Left forelimb (tissue), 1 donor: ENCODE measurements at regions not wholly inside any gene's neighbourhood (a gene's known extent, or its start where the extent isn't known, plus 50 kb on each side); places are given as distances from the start of the nearest gene placed in this dataset.

Source experiments
- DNase-seq: peaks from one replicate; pipeline ENCODE4 v3.0.0-alpha.2; 2018; ENCODE audit warnings: low spot score

GRCh38 chr3:157807280-157807679 is 298.9 kb downstream of the SHOX2 start:
- no peak for DNase-seq

DNA sequence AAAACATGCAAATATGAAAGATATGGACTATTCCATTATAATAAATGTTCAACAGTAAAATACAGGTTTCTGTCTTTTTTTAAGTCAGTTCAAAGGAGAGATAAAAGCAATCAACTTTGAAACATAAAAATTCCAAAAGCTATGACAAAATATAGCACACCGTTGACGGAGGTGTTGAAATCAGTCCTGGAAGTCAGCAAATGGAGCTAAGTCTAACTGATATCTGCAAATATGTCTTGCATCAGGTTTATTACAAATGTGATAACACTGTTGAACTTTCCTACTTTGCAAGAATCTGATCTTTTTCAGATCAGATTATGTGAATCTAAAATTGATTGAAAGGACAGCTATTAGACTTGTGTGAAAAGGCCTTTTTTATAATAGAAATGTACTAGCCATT is 300.7 kb downstream of the SHOX2 start:
- DNase-seq = no peak

GRCh38 chr3:157794771-157795170 is 291.6 kb upstream of the VEPH1 start:
- DNase-seq = no peak

DNA sequence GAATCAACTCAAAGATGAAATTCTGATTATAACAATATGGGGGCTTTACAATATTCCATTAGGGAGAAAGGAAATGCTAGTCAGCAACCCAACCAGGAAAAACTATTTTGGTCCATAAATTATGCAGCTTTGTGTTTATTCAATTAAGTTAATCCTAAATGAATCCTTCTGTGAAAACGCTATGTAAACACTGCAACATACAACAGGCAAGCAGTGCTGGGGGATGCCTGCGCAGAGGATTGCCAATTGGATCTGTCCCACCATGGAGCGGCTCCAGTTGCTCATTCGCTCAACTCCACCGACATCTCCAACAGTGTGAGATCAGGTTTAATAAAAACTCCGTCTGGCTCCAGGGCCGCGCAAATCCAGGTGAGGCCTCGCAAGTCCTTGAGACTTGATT is 290.5 kb upstream of the VEPH1 start:
- DNase-seq = peak; percentile 85

GRCh38 chr3:157789162-157789561 is 285.9 kb upstream of the VEPH1 start:
- DNase-seq = no peak

GRCh38 chr3:157786618-157787017 is 283.4 kb upstream of the VEPH1 start:
- no peak for DNase-seq

DNA sequence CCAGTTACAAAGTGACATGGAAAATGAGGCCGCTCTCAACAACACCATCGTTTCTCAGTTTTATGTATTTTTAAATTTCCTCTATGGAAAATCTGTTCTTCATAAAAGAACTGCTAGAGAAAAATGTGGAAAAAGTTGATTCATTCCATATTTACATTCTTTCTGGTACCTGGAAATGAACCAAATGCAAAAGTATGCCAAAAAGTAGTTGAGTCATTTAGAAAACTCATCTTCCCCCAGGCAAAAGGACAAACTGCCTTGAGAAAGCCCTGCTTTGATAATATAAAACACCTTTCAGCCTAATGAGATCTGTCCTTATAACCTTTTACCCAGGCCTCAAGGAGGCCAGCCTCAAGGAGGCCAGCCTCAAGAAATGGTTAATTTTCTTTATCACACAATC is 283.0 kb upstream of the VEPH1 start:
- DNase-seq = no peak

GRCh38 chr3:157785102-157785826 is 282.0 kb upstream of the VEPH1 start:
- no peak for DNase-seq

DNA sequence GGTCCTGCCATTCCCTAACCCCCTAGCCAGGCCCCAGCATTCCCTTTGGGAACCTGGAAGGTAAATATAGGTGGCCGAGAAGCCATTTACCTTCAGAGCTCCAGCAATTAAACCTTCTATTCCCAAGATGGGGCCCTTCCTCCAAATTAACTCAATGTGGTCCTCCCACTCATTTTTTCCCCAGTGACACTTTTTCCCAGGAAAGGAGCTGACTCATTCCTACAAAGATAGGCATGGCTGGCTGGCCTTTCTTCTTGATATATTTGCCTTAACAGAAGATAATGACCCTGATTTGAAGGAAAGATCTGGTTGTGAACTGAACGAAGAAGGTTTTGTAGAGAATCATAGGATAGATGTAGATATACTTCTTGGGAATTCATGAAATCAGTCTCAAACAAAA is 279.0 kb upstream of the VEPH1 start:
- DNase-seq = no peak

DNA sequence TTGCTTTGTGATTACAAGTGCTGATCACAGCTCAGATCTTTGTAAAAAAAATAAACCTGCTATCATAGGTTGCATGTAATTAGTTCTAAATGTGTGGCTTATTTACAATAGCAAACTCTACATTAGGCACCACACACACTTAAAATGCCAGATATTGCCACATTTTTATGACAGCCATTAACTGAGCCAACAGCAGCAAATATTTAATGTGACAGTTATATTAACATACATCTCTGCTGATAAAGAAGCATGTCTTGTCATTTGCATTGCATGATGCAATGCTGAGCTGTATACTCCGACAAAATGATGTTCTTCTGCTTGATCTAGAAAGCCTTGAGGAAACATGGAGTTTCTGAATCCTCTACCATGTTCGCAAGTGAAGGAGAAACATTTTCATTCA is 273.6 kb upstream of the VEPH1 start:
- DNase-seq = no peak

- no peak for DNase-seq
Observed at GRCh38 chr3:157775446-157775845, 272.2 kb upstream of the VEPH1 start.

DNA sequence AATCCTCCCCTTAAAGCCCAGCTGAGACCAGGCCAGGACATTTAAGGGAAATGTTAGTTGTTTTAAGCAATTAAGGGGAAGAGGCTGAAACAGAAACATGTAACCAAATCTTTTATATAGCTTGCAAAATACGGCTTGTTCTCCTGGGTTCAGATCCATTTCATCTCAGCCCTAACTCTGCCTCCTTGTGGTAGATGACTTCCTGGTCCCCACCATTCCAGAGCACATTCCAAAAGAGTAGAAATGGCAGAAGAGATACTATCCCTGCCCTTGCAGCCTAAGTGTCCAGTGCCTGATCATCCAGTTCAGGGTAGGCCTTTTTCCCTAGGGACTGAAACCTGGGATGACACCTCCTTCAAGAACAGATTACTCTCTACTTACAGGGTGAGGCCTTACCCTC is 266.2 kb upstream of the VEPH1 start:
- no peak for DNase-seq

- DNase-seq = no peak
Observed at GRCh38 chr3:157767607-157768006, 264.4 kb upstream of the VEPH1 start.

GRCh38 chr3:157763644-157764043 is 260.4 kb upstream of the VEPH1 start:
- DNase-seq = no peak

DNA sequence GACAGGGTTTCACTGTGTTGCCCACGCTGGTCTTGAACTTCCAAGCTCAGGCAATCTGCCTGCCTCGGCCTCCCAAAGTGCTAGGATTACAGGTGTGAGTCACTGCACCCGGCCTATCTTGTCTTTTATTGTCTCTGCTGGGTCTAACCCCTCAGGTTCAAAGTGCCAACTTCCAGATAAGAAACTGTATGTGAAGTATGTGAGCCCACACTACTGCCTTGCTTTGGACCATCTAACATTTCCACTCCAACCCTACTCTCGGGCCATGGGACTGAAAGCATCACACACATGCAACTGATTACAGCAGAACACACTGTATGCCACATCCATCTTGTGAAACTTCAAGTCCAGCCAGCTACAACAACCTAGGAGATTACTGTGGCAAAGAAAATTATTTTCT is 256.1 kb upstream of the VEPH1 start:
- no peak for DNase-seq

DNA sequence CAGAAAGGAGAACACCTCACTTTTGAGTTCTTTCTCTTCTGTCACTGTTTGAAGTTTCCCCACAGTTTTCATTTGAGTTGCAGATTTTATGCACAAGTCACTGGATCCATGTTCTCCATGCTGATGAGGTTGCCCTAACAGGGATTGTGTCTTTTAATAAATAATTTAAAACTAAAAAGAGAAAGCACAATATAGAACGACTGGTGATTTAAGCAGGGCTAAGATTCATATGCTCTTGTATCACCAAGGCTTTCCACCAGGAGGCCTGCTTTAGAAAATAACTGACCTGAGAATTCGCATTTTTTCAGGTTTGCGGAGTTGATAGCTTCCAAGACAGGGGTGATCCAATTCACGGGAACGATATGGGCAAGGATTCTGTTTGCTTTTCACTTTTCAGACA is 252.0 kb upstream of the VEPH1 start:
- DNase-seq = no peak

GRCh38 chr3:157754451-157754850 is 251.2 kb upstream of the VEPH1 start:
- no peak for DNase-seq

DNA sequence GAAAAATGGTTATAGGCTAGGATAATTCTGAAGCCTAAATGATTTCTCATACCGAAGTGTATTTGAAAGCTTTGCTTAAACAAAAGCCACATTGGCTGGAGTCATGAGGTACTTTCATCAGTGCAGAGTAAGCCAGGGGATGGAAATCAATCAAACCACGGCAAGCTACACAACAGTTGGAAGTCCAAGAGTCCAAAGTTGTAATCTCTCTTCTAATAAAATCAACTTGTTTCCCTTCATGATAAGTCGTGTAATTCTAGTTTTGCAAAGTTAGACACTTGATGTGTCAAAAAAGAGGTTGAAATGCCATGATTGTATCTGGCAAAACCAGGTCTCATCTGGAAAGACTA is 250.5 kb upstream of the VEPH1 start:
- DNase-seq = no peak

GRCh38 chr3:157752956-157753786 is 250.0 kb upstream of the VEPH1 start:
- DNase-seq = no peak

GRCh38 chr3:157752554-157752953 is 249.3 kb upstream of the VEPH1 start:
- no peak for DNase-seq

DNA sequence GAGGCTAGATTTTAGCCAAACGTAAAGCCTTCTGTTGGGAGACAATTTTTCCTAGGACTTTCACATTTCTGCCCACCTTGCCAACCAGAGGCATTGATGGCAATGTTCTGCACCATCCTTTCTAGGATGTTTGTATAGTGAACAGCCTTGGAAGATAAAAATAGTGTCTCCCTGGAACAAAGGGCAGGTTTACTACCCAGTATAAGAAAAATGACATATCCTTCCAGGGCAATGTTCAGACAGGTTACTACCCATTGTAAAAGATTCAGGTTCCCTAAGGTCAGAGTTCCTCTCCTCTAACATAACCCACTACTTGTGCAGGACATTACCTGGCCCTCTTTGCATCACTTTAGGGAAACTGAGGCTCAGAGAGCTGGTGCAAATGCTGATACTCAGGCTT is 248.2 kb upstream of the VEPH1 start:
- DNase-seq = no peak

DNA sequence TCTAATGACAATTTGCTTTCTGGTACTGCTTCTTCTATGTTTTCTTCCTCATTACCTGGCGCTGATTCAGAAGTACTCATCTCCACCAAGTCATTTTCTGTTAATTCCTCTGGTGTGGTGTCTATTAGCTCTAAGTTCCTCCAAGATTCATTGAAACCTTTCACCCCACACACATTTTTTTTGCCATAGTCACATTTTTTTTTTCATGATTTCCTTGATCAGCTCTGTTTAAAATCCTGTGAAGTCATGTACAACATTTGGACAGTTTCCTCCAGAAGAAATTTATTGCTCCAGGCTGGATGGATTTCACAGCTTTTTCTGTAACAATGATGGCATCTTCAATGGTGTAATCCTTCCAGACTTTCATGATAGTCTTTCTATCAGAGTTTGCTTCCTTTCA is 243.2 kb upstream of the VEPH1 start:
- no peak for DNase-seq

DNA sequence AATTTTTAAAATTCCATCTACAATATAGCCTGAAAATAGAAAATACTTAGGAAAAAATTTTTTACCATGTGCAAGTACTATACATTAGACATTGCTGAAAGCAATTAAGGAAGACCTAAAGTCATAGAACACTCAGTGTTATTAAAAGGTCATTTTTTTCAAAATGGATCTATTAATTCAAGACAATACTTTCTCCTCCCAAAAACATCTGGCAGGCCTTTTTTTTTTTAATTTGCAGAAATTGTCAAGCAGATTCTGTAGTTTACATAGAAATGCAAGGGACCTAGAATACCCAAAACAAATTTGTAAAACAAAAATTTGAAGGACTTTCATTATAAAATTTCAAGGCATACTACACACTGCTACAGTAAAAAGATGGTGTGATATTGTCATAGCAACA is 238.4 kb upstream of the VEPH1 start:
- no peak for DNase-seq

DNA sequence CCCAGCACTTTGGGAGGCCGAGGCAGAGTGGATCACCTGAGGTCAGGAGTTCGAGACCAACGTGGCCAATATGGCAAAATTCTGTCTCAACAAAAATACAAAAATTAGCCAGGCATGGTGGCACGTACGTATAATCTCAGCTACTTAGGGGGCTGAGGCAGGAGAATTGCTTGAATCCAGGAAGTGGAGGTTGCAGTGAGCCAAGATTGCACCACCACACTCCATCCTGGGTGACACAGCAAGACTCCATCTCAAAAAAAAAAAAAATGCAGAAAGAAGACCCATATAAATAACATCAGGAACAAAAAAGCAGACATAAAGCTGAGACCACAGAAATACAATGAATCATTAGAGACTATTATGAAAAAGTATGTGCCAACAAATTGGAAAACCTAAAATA is 235.2 kb upstream of the VEPH1 start:
- no peak for DNase-seq
